ENCODE measurements at regions not wholly inside any gene's neighbourhood (a gene's known extent, or its start where the extent isn't known, plus 50 kb on each side); places are given as distances from the start of the nearest gene placed in this dataset.

DNA sequence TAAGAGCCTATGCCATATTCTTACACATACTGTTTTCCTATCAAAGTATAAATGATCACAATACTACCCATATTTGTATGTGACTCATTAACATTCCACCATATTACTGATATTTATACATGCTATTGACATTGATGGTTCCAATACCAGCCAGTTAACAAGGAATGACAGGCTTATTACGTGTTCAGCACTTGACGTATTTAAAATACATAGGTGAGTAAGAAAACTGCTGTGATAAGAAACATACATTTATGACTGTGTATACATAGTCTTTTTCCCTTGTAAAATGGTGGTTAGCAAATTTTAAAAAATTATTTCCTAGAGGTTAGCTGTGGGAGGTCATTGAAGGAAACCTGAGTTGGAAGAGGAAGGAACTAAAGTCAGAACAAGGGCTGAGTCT is 81.1 kb upstream of the NEUROD6 start:
- no peaks in the 10 kb centered on the region for H3K27me3 ChIP-seq (ENCODE audit: insufficient read depth, poor library complexity, severe bottlenecking)
- no peaks in the 10 kb centered on the region for H3K9me3 ChIP-seq (ENCODE audit: severe bottlenecking)
- DNase-seq (ENCODE audit: low spot score) (no peak), ATAC-seq (ENCODE audit: low read depth) (no peak)
- no peak overlapping the region for H3K4me3 ChIP-seq (ENCODE audit: severe bottlenecking)
- no peak overlapping the region for H3K27ac ChIP-seq (ENCODE audit: poor library complexity, severe bottlenecking)
- H3K36me3 ChIP-seq (ENCODE audit: low read depth) = no peaks in the 10 kb centered on the region
- TF ChIP-seq, protein P1, sequence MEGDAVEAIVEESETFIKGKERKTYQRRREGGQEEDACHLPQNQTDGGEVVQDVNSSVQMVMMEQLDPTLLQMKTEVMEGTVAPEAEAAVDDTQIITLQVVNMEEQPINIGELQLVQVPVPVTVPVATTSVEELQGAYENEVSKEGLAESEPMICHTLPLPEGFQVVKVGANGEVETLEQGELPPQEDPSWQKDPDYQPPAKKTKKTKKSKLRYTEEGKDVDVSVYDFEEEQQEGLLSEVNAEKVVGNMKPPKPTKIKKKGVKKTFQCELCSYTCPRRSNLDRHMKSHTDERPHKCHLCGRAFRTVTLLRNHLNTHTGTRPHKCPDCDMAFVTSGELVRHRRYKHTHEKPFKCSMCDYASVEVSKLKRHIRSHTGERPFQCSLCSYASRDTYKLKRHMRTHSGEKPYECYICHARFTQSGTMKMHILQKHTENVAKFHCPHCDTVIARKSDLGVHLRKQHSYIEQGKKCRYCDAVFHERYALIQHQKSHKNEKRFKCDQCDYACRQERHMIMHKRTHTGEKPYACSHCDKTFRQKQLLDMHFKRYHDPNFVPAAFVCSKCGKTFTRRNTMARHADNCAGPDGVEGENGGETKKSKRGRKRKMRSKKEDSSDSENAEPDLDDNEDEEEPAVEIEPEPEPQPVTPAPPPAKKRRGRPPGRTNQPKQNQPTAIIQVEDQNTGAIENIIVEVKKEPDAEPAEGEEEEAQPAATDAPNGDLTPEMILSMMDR (IDR thresholded peaks at IDR 0.05; ENCODE audit: poor library complexity, severe bottlenecking) = no peak
- no peaks in the 10 kb centered on the region for H3K4me1 ChIP-seq (ENCODE audit: insufficient read depth, poor library complexity, severe bottlenecking)

DNA sequence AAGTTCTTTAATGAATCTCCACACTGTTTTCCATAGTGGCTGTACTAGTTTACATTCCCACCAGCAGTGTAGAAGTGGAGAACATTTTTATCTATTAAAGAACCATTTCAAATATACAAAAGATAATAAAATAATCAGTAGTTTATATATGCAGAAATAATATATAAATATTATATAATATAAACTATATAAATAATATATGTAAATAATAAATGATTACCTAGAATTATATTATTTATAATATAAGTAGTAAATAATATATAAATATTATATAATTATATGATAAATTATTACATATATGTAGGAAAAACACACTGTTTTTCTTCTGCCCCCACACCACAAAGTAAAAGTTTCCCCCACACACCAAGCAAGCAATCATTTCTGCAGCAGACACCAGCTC is 83.5 kb upstream of the NEUROD6 start:
- Histone ChIP-seq H3K4me1 (ENCODE audit: insufficient read depth, poor library complexity, severe bottlenecking) (no peaks in the 10 kb centered on the region), H3K27me3 (ENCODE audit: insufficient read depth, poor library complexity, severe bottlenecking) (no peaks in the 10 kb centered on the region), H3K27ac (ENCODE audit: poor library complexity, severe bottlenecking) (no peak overlapping the region), H3K36me3 (ENCODE audit: low read depth) (no peaks in the 10 kb centered on the region), H3K4me3 (ENCODE audit: severe bottlenecking) (no peak overlapping the region), H3K9me3 (ENCODE audit: severe bottlenecking) (no peaks in the 10 kb centered on the region)
- DNase-seq (ENCODE audit: low spot score) (no peak), ATAC-seq (ENCODE audit: low read depth) (no peak)
- TF ChIP-seq, protein P1 (IDR thresholded peaks at IDR 0.05; ENCODE audit: poor library complexity, severe bottlenecking) = no peak

DNA sequence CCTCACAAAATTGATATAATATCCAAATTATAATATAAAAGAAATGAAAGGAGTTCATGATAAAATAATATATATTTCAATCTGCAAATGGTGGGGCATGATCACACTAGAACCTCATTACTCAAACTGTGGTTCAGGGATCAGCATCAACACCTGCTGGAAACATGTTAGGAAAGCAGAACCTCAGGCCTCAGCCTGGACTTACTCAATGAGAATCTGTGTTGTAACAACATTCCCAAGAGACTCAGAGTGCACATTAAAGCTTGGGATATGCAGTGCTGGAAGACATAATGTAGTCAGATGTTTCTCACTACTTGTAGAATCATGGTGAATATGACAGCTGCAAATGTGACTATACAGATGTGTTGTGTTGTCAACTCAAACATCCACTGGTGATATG is 81.7 kb upstream of the ITPRID1 start:
- DNase-seq (ENCODE audit: low spot score) = no peak
- no peak for ATAC-seq (ENCODE audit: low read depth)
- Histone ChIP-seq H3K4me1 (ENCODE audit: insufficient read depth, poor library complexity, severe bottlenecking) (peaks cover 9% of the 10 kb centered on the region), H3K9me3 (ENCODE audit: severe bottlenecking) (no peaks in the 10 kb centered on the region), H3K4me3 (ENCODE audit: severe bottlenecking) (no peak overlapping the region), H3K27ac (ENCODE audit: poor library complexity, severe bottlenecking) (peak overlapping the region; percentile 22), H3K27me3 (ENCODE audit: insufficient read depth, poor library complexity, severe bottlenecking) (no peaks in the 10 kb centered on the region), H3K36me3 (ENCODE audit: low read depth) (no peaks in the 10 kb centered on the region)
- TF ChIP-seq, protein P1 (IDR thresholded peaks at IDR 0.05; ENCODE audit: poor library complexity, severe bottlenecking) = no peak

GRCh38 chr7:31432836-31433340 is 81.0 kb upstream of the ITPRID1 start:
- TF ChIP-seq, protein P1 (IDR thresholded peaks at IDR 0.05; ENCODE audit: poor library complexity, severe bottlenecking) = no peak
- H3K27ac ChIP-seq (ENCODE audit: poor library complexity, severe bottlenecking) = peak overlapping the region; percentile 22
- H3K27me3 ChIP-seq (ENCODE audit: insufficient read depth, poor library complexity, severe bottlenecking) = no peaks in the 10 kb centered on the region
- no peak for DNase-seq (ENCODE audit: low spot score)
- peak; percentile 79; the same call in 2 of the 3 replicates for ATAC-seq (ENCODE audit: low read depth)
- no peak overlapping the region for H3K4me3 ChIP-seq (ENCODE audit: severe bottlenecking)
- H3K4me1 ChIP-seq (ENCODE audit: insufficient read depth, poor library complexity, severe bottlenecking) = peaks cover 9% of the 10 kb centered on the region
- H3K36me3 ChIP-seq (ENCODE audit: low read depth) = no peaks in the 10 kb centered on the region
- no peaks in the 10 kb centered on the region for H3K9me3 ChIP-seq (ENCODE audit: severe bottlenecking)

GRCh38 chr7:31437250-31437865 is 76.5 kb upstream of the ITPRID1 start:
- Histone ChIP-seq H3K4me1 (ENCODE audit: insufficient read depth, poor library complexity, severe bottlenecking) (peaks cover 8% of the 10 kb centered on the region), H3K4me3 (ENCODE audit: severe bottlenecking) (no peak overlapping the region), H3K27me3 (ENCODE audit: insufficient read depth, poor library complexity, severe bottlenecking) (no peaks in the 10 kb centered on the region), H3K36me3 (ENCODE audit: low read depth) (no peaks in the 10 kb centered on the region), H3K9me3 (ENCODE audit: severe bottlenecking) (no peaks in the 10 kb centered on the region), H3K27ac (ENCODE audit: poor library complexity, severe bottlenecking) (no peak overlapping the region)
- TF ChIP-seq, protein P1 (IDR thresholded peaks at IDR 0.05; ENCODE audit: poor library complexity, severe bottlenecking) = no peak
- DNase-seq (ENCODE audit: low spot score) (no peak), ATAC-seq (ENCODE audit: low read depth) (no peak)
